Umbilical cord (tissue), 1 donor: ENCODE measurements at regions not wholly inside any gene's neighbourhood (a gene's known extent, or its start where the extent isn't known, plus 50 kb on each side); places are given as distances from the start of the nearest gene placed in this dataset.
"Not testable (repeated sequence)": the region's sequence is repeated elsewhere in the genome, so short reads cannot be mapped to it uniquely, and the experiment has no call there.

ENCODE experiments used
- DNase-seq: peaks from one replicate; pipeline ENCODE4 v3.0.0-alpha.2; 2015; ENCODE audit warnings: low spot score

DNA sequence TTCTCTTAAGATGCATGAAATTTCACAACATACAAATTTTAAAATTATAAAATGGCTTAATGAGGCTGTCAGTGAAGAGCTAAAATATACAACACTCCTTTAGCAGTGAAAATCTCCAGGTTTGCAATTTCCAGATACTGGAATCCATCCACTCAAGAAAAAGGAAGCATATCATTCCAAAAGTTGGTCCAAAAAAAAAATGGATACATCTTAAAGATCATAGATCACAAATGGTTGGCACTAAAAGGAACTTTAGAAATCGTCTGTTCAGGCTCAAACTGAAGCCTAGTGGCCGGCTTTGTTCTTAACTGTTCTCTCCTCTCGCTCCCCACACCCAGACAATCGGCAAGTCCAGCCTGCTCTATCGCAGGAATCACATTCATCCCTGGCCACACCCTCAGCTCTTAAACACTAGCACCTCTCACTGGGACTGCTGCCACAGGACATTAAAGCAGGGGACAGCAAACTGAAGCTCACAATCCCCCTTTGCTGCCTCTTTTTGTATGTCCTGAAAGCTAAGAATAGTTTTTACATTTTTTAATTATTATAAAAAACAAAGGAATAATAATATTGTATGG is 130.3 kb upstream of the CDIN1 start:
- DNase-seq, result peak; percentile 65

DNA sequence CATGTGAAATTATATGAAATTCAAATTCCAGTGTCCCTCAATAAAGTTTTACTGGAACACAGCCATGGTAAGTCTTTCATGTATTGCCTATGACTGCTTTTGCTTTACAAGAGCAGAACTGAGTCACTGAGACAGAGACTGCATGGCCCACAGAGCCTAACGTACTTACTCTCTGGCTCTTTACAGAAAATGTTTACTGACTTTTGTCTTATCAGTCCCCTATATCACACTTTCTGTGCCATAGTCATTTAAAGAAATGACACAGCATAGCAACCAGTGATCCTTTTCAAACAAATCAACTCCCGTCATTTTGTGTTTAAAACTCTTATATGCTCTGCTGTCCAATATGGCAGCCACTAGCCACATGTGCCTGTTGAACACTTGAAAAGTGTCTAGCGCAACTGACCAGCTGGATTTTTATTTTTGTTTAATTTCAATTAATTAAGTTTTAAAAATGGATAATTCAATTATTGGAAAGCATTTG is 129.7 kb upstream of the CDIN1 start:
- DNase-seq, result peak; percentile 20

DNA sequence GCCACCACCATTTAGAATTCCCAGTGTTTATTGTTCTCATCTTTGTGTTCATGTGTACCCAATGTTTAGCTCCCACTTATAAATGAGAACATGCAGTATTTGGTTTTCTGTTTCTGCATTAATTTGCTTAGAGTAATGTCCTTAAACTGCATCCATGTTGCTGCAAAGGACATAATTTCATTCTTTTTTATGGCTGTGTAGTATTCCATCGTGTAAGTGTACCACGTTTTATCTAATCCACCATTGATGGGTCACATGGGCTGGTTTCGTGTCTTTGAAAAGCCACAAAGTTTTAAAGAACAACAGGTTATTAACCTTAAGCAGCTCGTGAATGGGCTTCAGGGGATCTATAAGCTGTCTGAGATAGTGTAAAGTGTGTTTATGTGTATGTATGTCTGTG is 125.2 kb upstream of the CDIN1 start:
- not testable (repeated sequence) for DNase-seq

- DNase-seq, result peak; percentile 61
Measured at GRCh38 chr15:36458411-36458810, 121.0 kb upstream of the CDIN1 start.

- DNase-seq, result no peak
Measured at GRCh38 chr15:36465304-36465703, 114.1 kb upstream of the CDIN1 start.

DNA sequence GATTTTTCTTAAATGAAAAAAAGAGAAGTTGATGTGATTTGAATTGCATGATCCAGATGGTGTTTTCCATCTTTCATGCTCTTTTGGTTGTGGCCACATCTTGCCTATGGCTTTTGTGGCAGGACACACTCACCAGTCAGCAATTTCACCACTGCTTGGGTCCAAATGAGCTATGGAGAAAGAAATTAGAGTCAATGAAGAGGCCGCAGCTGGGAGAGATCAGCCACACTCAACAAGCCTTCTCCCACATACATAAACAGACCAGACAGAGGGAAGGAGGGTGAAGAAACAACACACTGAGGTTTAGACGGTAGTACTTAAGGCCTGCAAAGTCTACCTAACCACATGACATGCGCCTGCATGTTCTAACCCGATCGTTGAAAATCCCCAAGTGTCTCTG is 110.7 kb upstream of the CDIN1 start:
- DNase-seq, result peak; percentile 25

DNA sequence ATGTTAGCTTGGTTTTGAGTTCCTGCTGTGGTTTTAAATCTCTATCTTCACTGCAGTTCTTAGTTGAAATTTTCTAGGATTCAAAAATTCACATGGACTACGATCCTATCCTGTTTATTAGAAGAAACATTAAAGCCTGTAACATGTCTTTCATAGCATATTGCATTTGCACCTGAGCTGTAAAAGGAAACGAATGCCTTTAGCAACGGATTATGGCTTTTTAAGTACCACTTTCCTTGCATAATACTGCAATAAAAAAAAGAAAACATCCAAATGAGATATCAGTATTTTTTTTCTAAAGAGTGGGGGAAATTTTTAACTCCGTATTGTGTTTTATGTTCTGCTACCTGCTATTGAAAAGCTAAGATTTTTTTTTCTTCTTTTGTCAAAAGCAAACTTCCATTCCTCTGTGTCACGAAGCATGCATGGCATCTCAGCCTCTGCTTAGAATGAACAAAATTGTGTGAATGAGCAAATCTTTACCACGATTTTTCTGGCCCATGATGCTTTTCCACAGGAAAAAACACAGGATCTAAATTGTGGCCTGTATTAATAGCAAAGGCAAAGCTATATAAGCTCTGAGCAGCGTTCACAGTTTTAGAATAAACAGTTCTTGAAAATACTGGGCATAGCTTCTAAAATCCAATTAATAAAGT is 110.0 kb upstream of the CDIN1 start:
- no peak for DNase-seq

DNA sequence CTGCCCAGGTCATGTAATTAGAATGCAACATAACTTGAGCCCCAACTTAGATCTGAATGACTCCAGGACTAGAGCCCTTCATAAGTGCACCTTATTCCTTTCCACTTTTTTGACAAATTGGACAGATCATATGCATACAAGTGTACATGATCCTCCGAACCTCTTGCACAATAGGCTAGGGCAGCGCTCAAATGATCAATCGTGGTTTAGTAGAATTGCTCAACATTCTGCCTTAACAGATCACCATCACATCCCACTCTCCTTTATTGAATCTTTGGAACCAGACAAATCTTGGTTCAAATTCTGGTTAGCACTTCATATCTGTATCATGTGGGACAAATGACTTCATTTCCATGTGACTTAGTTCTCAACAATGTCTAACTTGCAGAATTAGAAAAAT is 106.8 kb upstream of the CDIN1 start:
- no peak for DNase-seq

DNA sequence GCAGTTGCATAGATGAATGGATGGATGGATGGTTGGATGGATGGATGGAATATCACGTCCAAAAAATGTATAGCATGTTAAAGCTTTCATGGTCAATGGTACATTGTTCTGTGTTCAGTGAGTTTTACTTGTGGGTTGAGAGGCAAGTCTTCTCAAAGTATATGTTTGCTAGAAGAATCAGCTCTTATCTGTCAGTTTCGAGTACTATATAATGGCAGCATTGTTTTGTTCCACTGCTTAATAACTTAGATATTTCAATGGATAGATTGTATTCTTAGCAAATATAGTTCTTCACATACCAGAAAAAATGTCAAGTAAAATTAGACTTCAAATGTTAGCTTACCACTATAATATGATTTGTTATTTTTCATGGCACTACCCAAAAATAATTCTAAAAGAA is 100.9 kb upstream of the CDIN1 start:
- no peak for DNase-seq

- DNase-seq, result no peak
Measured at GRCh38 chr15:36479200-36479896, 100.1 kb upstream of the CDIN1 start.

DNA sequence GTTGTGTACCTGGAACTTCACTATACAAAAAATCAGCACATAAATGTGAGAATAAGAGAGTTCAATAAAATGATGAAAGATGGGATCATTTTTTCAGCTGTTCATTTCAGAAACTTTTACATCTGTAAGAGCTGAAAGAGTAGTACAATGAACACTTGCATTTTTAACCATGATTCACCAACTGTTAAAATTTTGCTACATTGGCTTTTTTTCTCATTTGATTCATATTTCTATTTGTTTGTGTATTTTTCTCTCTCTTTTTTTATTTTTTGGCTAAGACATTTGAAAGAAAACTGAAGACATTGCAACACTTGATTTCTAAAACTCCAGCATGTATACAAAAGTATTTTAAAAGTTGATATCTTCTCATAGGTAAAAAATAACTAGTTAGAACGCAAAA is 98.3 kb upstream of the CDIN1 start:
- no peak for DNase-seq

DNA sequence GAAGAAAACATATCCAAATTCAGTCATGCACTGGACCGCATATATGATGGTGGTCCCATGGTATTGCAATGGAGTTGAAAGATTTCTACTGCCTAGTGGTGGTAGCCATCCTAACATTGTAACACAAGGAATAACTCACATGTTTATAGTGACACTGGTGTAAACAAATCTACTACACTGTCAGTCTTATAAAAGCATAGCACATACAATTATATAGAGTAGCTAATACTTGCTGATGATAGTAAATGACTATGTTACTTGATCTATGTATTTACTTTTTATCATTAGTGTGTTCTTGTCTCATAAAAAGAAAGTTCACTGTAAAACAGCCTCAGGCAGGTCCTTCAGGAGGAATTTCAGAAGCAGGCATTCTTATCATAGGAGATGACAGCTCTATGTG is 96.0 kb upstream of the CDIN1 start:
- DNase-seq, result peak; percentile 18

DNA sequence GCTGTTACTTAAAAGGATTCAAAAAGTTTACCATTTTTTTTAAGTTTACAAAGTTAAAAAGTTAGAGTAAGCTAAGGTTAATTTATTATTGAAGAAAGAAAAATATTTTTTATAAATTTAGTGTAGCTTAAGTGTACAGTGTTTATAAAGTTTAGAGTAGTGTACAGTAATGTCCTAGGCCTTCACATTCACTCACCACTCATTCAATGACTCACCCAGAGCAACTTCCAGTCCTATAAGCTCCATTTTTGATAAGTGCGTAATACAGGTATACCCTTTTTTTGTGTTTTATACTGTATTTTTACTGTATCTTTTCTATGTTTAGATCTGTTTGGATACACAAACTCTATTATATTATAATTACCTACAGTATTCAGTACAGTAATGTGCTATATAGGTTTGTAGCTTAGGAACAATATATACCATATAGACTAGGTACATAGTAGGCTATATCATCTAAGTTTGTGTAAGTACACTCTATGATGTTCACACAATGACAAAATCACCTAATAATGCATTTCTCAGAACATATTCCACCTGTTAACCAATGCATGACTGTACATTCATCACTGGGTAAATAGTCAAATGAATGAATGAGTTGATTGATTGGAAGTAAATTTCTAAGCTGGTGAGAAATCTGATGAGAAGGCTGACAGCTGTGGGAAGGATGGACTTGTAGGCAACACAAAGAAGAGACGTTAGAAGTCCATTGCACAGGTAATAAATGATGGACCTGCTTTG is 95.2 kb upstream of the CDIN1 start:
- DNase-seq, result no peak

DNA sequence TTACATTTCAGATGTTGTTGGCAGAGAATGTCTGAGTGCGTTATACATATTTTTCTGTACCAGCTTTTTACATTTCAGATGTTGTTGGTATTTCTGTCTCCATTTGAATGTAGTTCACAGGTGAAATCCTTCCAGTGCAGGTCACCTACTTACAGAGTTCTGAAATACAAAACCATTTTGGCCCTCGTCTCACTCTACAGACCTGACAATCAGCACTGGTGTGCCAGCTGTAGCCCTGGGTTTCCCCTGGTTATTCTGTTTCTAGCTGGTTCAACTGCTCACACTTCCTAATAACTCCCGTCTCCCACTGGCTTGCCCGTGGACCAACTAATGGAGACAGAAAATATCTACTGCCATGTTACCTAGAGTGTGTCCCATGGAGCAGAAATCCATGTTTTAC is 87.5 kb upstream of the CDIN1 start:
- DNase-seq, result no peak

DNA sequence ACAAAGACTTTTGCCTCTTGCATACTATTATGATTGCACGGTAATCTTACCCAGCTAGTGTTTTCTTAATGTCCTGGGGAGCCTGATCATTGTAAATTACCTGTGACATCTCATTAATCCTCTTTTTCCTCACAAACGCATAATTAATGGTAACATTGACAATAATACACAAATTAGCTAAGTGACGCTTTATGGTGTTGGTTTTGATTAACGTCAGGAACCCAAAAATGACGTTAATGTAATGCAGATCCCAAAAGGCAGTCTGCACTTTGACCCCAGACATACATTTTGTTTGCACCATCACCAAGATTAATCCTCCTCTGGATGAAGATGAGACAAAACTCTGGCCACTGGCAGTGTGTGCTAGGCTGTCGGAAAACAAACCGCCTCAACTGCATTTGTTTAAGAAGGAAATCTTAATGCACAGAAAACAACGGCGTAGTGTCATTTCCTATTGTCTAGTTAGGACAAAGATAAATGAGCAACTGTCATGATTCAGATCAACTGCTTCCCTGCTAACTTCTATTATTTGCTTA is 83.9 kb upstream of the CDIN1 start:
- no peak for DNase-seq

DNA sequence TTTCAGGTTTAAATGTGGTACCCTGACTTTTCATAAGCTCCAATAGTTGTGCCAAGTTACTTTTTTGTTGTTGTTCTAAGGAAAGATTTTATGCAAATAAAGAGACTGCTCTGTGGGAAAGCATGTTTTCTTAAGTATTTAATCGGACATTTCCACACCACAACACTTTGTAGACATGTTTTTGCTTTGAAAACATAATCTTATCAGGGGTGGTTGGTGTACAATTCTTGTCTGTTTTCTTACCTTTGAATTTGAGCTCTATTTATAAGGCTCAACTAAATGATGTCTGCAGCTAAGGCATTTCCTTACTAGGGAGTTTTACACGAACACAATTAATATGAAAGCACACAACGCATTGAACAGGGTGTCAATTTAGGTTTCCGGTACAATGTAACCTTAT is 81.5 kb upstream of the CDIN1 start:
- no peak for DNase-seq

DNA sequence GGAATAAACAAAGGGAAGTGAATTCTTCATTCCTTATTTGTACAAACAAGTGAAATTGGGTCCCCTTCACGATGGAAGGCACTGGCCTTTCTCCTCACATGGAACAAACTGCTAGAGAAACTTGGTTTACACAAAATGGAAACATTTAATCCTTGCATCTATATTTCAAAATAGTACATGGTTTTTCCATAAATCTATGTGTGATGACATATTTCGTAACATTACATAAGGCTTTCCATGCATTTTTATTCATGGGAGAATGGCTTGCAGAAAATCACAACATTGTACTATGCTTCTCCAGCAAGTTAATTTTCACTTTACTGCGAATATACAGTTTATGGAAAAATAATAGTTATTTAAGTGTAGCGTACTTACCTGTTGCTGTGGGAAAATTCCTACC is 81.0 kb upstream of the CDIN1 start:
- no peak for DNase-seq

- DNase-seq, result no peak
Measured at GRCh38 chr15:36498916-36499315, 80.5 kb upstream of the CDIN1 start.

DNA sequence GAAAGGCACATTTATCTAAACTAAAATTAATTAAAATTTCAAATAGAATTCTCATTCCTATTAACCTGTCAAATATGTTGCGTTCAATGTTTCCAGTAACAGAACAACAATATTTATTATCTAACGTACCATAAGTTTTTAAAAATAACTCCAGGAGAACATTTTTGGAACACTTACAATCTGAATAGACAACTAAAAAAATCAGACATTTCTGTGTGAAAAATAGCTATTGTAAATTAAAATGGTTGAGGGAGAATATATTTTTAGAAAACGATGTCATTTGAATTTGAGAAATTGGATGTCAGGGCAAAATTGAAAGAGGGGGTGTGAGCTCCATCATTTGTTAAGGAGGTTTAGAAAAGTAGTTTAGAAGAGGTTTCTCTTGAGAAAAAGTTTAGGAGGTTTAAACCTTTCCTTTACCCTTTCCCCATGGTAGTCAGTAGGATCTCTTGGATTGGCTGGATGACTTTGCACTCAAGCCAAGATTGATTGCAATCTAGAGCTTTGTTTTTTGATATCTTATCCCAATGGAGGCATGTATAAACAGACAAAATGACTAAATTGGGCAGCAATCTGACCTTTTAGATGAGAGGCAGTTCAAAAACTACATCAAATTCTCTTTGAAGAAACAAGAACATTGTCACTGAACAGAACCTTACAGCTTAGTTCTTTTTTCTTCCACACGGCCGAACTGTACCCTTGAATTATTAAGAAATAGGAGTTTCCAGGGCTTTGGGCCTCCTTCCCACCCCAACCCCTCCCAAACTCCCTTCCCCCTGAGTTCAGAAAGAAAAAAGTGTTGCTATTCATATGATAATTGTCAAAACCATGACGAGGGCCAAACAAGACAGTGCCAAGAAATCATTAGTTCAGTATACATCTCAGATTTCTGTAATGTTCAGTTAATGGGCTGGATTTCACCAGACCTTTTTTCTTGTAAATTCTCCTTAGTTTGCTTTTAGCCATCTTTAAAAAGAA is 79.7 kb upstream of the CDIN1 start:
- DNase-seq, result no peak

- peak; percentile 79 for DNase-seq
Measured at GRCh38 chr15:36501063-36501678, 78.3 kb upstream of the CDIN1 start.
